ENCODE measurements at regions not wholly inside any gene's neighbourhood (a gene's known extent, or its start where the extent isn't known, plus 50 kb on each side); places are given as distances from the start of the nearest gene placed in this dataset.

GRCh38 chr11:70737816-70738630, 339.7 kb downstream of the CTTN start:
- TF ChIP-seq CTCF (IDR thresholded peaks at IDR 0.05 in 2 of 3, conservative IDR thresholded peaks at IDR 0.05 in 1 of 3; ENCODE audit: borderline replicate concordance in 1 of 3, insufficient read depth in 1 of 3, low read depth in 2 of 3, low read length in 2 of 3) (no peak), REST (IDR thresholded peaks at IDR 0.05; ENCODE audit: low read depth) (no peak), SIN3A (IDR thresholded peaks at IDR 0.05; ENCODE audit: low read depth) (no peak), MAX (IDR thresholded peaks at IDR 0.05) (no peak), POLR2A (IDR thresholded peaks at IDR 0.05; ENCODE audit: borderline replicate concordance, extremely low read depth, insufficient read depth, insufficient read length) (no peak), SRF (IDR thresholded peaks at IDR 0.05; ENCODE audit: low read depth) (no peak), RAD21 (IDR thresholded peaks at IDR 0.05; ENCODE audit: low read depth) (no peak), JUND (IDR thresholded peaks at IDR 0.05) (no peak), EZH2 (IDR thresholded peaks at IDR 0.05) (no peak), POLR2AphosphoS5 (IDR thresholded peaks at IDR 0.05; ENCODE audit: low read depth, low read length) (no peak), ZNF274 (IDR thresholded peaks at IDR 0.05; ENCODE audit: low read depth, low read length) (no peak), EZH2phosphoT487 (IDR thresholded peaks at IDR 0.05; ENCODE audit: borderline replicate concordance) (no peak), YY1 (IDR thresholded peaks at IDR 0.05; ENCODE audit: extremely low read depth, insufficient replicate concordance, low read depth, low read length) (no peak)
